ENCODE measurements at regions not wholly inside any gene's neighbourhood (a gene's known extent, or its start where the extent isn't known, plus 50 kb on each side); places are given as distances from the start of the nearest gene placed in this dataset.

DNA sequence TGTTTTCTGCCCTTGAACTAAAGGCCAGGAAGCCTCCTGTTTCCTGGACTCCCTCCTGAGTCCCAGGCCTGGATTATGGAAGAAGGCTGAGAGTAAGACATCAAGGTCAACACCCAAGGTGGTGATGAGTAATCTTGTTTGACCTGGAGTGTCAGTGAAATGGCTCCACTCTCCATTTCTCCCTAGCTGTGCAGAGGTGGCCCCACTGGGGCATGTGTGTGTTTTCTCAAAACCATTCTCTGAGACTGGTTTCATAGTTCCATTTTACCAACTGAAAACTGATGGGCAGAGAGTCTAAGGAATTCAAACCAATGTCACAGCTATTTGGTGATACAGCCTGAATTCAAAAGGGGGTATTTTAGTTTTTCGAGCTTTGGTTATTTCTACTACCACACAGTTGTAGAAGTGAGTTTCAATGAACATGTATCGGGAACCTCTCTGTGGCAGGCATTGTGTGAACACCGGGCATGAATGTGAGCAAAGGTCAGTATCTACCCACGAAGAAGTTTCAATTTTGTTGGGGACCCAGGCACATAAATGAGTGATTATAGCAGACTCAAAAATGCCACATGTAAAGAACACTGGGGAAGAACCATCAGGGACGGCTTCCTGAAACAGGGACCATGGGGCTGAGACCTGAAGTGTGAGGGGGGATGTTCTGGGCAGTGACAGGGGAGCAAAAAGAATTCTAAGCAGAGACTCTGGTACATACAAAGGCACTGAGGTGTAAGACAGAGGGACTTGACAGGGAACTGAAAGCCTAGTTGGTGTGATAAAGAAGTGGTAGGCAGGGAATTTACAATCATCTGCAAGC lies 269.6 kb upstream of the KLF4 start:
- DNase-seq, result no peak

DNA sequence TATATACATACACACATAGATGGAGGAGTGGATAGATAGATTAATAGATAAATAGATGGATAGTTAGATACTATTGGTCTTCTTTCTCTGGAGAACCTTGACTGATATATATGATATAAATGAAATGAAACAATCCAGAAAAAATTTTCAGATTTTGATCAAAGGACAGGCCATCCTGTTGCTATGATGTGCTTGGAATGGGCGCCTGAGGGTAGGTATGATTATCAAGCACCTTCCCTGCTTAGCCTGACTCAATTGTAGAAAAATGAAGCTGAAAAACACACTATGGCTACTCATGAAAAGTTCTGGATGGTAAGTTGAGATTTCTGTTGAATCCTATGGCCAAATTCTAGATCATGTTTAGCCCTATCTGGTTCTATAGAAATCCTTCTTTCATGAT lies 266.5 kb upstream of the KLF4 start:
- no peak for DNase-seq

DNA sequence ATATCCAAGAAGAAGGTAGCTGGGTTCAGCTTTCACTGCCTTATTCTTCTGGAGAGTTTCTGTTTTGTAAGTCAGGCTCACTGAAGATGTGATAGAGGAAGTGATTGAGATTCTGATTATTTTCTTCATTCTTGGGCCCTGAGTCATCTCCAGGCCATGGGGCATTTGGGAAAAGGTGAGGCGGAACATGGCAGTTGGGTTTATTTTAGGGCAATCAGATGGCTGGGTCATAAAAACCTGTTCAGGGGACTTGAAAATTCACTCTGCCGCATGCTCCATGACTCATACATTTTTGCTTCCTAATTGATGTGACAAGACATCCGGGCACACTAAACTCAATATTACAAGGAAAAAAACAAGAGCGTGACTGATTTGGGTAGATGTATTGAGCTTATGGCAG lies 265.7 kb upstream of the KLF4 start:
- no peak for DNase-seq

DNA sequence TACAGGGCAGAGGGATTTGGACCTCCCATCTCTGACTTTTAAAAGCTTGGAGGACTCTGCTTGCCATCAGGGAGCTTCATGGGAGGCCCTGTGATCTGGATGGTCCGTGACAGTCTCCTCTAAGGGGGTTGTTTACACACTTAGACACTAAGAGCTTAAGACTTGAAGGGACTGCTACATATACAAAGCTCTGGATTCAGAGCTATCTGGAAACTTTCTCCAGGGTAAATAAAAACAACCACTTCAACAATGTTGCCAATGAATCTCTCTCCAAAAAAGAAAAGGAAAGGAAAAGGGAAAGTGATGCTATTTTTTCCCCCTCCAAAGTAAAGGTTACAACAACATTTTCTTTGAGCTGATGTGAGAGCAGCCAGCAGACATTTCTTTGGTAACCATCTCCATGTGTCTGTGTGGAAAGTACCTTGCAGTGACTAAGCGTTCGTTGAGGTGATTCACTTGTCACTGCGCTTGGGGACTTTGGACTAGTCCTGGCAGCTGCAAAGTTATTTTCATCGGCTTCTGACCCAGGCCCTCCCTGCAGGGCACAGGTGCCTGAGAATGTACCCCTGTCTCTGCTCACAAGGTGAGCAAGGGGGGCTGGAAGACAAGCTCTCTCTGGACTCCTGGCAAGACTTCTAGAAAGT lies 262.1 kb upstream of the KLF4 start:
- DNase-seq, result no peak

DNA sequence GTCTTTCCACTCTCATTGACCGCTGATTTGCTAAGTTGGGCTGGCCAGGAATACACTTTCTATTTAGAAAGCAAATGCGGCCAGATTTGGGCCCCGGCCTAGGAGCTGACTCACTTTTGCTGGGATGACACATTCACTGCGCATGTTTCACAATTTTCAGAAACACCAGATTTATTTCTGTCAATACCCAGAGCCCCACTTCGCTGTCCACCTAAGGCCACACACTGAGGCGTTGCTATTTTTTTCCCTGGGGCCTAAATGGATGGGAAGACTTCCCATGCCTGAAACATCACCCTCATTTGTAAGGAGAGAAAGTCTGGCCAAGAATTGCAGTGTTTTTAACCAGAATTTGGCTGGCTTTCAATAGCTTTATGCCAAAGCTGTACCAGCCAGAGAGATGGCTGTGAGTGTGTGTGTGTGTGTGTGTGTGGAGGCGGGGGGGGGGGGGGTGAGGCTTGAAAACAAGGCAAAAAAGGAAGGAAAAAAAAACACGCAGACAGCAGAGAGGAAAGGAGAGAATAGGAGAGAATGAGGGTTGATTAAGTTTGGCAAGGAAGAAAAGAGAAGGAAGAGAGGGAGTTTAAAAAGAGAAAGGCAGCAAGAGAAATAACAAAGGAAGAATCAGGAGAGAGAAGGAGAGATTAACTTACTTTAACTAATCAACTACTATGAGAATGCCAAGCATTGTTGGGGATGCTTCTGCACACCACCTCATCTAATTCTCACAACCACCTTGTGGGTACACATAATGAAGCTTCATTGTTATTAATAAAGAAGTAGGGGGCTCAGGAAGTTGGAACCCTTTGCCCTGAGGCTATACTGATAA lies 261.4 kb upstream of the KLF4 start:
- DNase-seq, result no peak

DNA sequence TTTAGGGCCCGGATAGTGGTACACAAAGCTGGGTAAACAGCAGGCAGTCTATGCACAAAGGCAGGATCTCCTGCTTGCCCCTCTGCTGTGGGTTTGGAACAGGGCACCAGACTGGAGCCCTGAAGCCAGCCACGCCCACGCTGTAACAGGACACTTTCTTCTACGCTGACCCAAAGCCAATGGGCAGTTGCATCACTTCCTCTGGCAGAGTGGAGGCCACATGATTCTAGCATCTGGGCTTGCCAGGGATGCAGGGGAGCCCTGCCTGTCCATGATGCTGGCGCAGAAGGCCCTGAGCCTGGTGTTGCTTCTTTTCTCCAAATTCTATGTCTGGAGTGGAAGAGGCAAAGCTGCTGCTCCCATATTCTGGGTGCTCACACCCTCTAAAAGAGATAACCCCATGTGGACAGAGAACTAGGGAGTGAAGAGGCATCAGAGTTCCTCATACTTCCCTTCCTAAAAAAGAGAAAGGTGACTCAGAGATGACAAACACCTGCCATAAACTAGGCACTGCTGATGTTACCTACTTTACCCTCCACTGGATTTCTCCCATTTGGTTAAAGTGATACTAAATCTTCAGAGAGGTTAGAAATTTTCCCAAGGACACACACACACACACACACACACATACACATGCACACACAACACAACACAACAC lies 260.3 kb upstream of the KLF4 start:
- no peak for DNase-seq

DNA sequence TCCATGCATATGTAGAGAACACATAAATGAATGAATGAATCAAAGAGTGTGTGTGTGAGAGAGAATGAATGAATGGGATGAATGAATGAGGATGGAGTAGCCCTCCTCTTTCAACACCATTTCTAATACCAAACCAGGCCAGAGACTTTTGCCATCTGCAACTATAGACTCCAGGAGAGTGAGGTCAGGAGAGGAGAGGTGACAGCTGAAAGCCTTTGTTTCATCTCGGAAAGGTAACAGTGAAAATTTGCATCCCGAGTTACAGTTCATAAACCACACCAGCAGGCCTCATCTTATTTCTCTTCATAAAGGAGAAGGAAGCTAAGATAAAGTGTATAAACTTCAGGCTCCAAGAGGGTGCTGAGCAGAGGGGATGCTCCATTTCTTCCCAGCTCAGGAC lies 255.3 kb upstream of the KLF4 start:
- DNase-seq, result no peak

DNA sequence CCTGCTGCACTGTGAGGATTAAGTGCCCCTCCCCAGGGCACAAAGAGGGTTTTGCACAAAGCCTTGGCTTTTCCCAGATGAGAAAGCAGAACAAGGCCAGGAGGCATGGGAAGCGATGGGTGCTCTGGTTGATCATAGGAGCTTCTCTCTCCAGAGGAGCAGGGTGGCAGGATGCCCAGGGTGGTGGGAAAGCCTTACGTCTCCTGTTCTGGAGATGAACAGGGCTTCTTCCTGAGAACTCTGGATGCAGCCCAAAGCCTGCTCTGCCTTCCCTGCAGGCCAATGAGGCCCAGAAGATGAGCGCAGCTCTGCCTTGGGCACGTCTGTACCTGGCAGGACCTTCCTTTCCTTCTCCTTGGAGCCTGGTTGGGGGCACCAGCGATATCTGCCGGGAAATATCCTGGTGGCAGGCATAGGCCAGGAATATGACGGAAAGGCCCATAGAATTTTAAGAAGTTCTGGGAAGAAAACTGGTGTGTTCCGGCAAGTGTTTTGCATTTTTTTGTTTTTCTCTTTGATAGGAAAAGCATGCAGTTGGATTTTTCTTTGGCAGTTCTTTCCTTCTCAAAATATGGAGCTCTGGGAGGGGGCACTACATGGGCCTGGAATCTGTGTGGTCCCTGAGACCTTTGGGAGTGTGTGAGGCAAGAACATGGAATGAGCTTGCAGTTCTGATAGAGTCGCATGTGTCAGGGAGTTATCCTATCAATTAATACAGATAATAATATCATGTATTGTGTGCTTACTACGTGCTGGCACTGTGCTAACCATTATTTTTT lies 253.2 kb upstream of the KLF4 start:
- DNase-seq, result no peak

DNA sequence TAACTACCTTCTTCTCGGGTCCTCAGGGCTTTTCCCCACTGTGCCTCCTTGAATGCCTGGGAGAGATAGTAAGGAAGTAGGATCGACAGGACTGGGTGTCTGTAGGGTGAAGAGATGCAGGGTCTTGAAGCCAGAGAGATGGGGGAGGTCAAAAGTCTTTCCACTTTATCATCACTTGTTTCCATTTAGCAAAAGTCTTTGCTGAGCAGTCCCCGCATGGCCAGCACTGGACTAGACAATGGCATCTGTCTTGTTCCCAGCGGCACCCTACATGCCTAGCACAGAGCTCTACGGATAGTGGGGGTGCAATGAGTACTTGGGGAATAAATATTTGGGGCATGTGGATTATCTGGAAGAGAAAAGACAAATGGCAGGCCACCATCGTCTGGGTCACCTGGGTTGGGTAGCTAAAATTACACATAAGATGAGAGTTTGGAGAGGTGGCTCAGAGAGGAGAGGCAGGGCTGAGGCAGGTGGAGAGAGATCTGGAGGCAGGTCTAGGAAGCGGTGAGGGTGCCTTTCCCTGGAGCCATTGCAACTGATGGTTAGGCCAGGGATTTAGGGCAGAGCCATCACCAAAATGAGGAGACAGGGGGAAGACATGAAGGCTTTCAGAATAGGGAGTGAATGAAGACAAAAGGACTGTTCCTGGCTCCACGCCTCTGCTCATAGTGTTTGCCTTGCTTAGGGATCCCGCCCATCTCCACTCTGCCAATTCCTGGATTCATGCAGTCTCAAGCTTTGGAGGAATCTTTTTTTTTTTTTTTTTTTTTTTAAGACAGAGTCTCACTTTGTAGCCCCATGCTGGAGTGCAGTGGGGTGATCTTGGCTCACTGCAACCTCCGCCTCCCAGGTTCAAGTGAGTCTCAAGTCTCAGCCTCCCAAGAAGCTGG lies 250.8 kb upstream of the KLF4 start:
- no peak for DNase-seq

DNA sequence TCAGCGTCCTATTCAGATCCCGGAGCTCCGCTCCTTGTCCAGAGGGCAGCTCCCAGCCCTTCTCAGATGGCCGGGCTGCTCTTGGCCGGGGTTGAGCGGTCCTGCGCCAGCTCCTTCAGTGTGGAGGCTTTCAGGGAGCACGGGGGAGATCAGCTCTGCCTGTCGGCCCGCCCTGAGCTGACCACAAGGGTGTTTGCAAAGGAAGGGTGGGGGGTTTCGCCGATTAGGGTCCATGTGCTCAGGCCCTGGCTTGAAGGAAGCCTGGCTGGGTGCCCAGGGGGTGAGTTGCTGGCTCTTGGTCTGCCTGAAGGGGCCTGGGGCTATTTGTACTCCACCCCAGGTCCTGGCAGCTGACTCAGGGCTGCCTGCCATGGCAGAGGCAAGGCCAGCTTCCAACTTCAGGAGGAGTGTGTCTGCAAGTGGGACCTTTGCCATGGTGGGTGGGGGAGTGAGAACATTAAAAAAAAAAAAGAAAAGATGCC lies 250.1 kb upstream of the KLF4 start:
- no peak for DNase-seq

DNA sequence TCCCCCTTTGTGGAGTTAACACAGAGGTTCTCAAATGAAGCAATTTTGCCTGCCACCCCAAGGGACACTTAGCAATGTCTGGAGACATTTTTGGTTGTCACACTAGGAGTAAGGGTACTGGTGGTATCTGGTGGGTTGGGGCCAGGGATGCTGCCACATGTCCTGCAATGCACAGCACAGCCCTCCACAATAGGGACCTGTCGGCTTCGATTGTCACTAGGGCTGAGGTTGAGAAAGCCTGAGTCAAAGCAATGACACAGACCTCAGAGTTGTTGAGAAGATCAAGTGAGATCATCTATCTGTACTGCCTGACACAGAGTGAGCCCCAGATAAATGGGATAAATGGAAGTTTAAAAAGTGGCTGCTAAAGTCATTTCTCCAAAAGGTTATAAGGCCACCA lies 249.2 kb upstream of the KLF4 start:
- DNase-seq, result no peak

DNA sequence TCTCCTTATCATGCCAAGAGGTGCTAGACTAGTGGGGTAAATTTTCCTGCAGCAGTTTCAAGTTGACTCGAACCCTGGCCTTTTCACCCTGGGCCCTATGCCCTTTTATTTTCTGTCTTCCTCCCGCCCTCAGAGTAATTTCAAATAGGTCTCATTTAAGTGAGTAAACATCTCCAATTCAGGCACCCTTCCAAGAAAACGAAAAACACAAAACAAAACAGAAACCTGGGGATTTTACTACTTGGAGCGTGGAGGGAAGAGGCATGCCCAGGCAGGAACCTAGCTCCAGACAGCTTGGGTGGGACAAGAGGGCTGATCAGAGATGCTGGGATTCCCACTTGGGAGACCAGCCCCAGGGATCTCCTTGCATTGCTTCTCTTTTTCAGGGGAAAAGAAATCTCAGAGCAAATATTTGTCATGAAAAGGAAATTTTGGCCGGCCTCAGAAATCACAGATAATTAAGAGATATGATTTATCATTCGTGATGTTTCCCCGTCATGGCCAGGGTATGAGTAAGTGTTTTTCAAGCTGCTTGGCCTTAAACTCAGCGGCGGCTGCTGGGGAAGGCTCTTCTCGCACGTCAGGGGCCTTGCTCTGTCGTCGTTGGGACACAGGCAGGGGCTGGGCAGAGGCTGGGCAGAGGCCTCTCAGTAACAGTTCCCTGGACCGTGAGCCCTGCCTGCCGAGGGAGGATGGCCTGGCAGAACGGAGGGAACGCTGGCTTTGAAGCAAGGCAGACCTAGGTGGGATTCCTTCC lies 248.6 kb upstream of the KLF4 start:
- DNase-seq, result no peak

DNA sequence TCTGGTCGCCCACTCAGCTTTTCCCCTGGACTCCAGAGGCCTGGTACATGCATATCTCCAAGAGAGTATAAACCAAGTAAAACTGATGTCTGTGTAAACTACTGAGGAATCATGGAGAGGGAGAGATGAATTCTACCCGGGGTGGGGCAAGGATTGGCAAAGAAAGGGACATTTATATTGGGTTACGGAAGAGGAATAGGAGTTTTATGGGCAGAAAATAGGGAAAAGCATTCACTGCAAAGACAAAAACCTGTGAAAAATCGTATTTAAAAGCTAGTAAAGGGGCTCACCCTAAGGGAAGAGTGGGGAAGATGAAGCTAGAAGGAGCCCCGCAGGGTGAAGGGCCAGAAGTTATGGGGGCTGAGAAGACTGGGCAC lies 248.0 kb upstream of the KLF4 start:
- no peak for DNase-seq

DNA sequence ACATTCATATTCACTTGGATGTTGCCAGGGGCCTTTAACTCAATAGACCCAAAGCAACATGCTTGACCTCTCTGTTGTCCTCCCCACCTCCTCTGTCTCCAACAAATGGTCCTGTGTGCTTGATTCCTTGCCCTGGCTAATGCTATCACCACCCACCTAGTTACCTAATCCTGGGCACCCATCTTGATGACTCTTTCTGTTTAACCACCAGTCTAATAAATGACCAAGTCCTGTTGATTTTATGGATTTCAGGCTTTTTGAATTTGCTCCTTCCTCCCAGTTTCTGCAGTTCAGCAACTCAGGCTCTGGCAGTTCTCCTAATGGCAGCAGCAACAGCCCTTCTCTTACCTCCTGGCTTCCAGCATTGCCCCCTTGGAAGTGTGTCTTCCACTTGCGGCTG lies 246.3 kb upstream of the KLF4 start:
- DNase-seq, result no peak

DNA sequence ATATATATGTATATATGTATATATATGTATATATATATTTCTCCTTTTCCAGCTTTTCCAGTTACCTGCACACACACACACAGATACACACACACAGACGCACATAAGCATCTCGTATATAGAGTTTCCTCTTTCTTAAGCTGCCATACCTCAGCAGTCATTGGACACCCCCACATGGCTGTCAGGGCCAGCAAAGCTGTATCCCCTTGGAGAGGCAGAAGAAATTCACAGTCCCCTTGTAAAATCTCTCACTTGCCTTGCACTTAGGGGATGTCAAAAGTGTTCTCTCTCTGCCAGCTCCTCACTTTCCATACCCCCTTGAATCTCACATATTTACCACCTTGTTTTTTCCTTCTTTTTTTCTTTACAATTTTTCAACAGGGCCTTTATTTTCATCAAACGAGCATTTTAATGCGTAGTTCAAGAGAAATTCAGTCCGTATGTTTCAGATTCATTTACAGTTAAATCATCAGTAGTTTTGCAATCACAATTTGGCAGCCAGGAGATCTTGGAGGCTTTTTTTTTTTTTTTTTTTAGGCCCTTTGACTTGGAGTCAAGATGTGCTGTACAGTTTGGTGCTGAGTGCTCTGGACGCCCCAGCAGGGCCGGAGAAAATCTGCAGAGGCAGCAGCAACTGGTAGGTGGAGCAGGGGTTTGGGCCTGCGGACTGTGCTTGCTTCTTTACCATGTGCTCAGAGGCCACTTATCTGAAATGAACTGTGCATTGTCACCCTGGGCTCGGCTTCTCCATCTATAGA lies 244.9 kb upstream of the KLF4 start:
- DNase-seq, result no peak

DNA sequence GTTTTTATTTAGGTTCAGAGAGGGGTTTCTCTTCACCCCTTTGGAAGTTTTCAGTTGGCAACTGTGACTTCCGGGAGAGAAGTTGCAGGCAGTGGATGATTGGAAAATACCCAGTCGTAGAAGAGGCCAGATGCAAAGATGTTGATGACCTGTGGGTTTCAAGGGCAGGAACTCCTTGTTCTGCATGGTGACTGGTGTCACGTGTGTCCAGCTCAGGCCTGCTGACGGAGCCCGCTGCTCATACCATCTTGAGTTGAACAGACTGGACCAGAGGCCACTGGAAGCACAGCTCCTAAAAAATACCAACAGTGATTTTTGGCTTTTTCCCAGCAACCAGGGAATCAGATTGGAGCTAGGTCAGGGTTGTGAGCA lies 243.9 kb upstream of the KLF4 start:
- no peak for DNase-seq

DNA sequence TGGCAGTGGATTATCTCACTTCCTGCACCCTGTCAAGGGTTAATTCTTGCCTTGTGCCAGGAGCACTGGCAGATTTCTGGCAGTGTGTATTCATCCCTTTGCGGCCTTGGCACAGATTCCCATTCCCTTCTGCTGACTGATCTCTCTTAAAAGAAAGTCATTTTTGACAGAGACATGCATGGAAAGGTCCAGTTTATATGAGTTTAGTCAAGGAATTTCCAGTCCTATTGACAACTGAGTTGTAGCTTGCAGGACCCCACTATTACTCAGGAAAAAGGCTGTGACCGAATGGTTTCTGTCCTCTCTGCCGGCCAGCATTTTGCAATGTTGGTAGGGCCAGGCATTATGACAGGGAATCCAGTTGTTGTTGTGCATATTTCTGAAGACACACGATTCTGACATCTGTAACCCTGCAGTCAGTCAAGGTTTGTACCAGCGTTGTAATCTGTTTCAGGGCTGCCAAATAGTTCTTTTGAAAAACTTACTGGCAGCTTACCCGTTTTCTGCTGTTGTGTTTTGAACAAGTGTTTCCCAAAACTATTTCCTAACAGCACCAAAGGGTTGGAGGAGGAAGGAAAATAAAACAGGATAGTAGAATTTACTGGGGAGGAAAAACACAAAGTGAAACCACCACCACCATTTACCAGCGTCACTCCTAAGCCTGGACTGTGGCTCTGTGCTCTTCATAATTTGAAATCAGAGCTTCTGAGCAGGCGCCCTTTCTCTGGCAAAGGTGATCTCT lies 243.4 kb upstream of the KLF4 start:
- no peak for DNase-seq

DNA sequence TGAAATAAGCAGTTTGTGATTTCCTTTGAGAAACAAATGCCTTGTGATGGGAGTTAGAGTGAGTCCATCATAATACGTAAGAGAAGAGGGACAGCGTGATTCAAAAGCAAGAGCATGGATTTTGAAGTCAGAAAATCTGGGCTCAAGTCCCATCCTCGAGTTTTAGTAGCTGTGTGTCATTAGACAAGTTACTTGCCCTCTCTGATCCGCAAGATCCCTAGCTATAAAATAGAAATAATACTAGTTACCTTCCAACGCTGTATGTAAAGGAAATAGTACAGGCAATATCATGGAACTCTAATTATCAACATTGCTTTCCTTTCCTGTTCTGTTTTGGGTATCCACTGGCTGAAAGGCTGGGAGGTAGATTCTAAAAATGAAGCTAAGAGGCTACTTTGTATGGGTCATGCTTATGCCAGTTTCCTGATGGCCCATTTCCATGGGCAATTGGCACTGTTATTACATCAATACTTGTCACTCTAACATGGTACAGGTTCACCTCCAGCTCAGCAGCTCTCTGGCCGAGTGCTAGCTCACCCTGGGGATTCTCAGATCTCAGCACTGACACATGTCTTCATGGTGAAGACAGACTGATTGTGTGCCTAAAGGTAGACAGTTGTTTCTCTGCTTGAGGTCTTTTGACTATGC lies 241.7 kb upstream of the KLF4 start:
- no peak for DNase-seq

DNA sequence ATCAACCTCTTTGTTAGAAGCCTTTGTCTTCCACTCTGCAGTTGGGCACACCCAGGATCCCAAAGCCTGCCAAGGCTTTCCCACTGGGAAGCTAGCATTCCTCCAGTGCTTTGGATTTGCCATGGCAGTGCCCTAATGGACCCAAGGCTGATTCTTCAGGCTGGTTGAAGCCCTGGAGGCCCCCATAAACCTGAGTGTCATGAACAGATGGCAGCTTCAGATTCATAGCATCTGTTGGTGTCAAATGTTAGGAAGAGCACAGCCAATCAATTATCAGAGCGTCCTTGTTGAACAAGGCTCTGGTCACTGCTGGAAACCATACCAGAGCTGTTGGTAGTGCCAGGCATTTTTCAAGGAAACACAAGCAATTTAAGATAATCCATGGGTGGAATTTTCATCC lies 241.1 kb upstream of the KLF4 start:
- DNase-seq, result no peak

All from stimulated activated CD4-positive, alpha-beta T cell treated with anti-CD3 and anti-CD28 coated beads, Interleukin-4, amount 100 ng/mL, for 1 hour (primary cell).